NCI-H1105 treated with DMSO at 0.1 percent for 48 hours (cell line): ENCODE measurements at regions not wholly inside any gene's neighbourhood (a gene's known extent, or its start where the extent isn't known, plus 50 kb on each side); places are given as distances from the start of the nearest gene placed in this dataset.

Source experiments
- DNase-seq: peaks from one replicate; lab custom pipeline; 2025; lab: John Stamatoyannopoulos, UW

DNA sequence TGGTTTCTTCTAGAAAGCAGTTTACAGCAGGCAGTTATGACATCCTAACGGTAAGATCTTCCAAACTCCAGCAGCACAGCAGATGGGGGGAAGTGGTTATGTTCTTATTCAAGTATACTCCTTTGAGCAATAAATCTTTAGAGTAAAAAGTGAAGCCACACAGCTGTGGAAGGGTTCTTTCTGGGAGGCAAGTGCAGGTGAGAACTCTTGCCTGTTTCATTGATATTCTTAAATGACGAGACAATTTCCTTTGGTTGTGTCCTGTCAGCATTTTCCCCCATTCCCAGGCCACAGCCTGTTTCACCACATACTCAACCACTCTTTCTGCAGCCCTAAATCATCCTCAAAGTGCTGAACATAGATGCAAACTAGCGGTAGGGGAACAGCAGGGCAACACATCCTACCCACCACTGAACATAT is 207.3 kb upstream of the MTNR1B start:
- no peak for DNase-seq

DNA sequence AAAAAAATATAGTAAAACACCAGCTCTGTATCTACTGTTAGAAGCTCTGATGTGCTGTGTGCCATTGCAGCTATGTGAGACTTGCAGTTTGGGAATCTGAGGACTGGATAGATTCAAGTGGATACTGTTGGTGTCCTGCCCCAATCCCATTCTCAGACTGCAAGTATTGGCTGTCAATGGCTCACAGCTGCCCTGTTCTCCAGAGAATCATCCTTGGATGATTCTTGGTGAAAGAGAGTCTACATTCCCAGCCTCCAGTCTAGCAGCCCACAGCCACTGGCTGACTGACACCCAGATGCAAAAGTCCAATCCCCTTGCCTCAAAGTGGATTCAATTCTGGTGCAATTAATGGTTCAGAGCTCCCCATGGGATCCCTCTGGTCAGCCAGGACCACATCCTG is 206.1 kb upstream of the MTNR1B start:
- DNase-seq = no peak

DNA sequence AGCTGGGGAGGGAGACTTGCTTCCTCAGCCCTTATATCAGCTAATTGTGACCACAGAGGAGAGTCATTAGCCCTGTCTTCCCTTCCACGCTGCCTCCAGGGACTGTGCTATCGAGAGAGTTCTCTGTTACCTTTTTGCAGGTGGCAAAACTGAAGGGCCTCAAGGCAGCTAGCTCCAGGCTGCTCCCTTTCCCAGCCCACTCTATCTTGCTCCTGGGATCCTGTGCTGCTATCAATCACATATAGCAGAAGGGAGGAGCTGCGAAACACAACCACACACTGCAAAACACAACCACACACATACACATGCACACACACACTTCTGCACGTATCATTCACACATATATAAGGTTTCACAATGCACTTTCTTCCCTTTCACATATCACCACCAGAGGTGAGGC is 205.3 kb upstream of the MTNR1B start:
- DNase-seq = no peak

DNA sequence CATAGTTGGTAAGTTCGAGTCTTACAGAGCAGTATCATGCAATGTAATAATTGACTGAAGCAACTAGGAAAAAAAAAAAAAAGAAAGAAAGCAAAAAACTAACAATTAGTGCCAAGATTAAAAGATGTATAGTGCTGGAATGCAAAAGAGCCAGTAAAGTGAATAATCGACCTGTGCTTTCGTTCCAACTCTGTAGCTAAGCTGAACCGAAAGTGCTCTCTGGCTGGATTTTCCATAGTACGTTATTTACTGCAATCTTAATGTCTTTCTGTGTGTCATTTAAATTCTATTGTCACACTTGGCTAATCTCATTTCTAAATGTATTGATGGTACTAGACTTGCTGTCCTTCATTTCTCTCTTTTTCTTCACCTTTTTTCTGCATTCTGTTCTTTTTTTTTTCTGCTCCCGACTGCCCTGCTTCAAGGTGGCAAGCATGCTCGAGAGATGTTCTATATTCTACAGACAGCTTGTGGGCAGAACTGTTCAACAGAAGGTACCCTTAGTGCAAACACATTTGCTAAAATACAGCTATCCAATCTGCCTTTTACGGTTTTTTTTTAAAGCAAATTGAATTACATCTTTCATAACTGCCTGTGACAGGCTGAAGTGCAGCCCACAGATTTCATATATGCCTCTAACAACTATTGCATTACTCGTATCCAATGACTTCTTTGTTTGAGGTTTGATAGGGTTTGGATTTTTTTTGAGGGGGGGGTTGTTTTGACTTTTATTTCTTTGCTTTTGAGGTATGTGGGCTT is 204.2 kb upstream of the MTNR1B start:
- no peak for DNase-seq

DNA sequence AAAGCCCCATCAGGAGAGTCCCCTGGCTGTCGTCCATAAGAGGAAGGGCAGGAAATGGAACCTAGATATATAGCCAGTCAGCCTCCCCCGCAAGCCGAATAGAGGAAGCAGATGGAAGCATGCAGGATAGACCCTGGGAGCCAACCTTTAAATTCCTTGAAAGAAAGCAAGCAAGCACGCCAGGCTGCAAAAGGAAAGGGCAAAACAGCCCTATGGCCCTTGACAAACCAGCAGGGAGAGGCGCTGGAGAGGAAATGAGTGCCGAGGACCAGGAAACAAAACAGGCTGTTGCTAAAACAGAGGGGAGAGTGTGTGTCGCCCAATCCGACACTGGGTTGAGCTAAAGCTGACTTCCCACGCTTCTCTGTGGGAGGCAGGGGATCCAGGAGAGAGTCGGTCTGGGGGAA is 203.5 kb upstream of the MTNR1B start:
- no peak for DNase-seq

DNA sequence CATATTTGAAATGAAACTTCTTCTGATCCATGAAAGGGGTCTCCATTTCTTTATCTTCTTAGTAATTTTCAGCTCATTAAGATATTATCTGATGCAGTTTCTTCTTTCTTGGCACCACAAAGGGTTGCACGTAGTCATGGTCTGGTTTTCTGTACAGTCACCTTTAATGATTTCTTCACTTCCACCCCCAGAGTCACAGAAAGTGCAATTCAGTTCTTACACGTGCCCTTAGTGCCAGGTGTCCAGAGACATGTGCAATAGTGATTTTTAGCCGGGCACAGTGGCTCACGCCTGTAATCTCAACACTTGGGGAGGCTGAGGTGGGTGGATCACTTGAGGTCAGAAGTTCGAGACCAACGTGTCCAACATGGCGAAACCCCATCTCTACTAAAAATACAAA is 202.8 kb upstream of the MTNR1B start:
- DNase-seq = no peak

DNA sequence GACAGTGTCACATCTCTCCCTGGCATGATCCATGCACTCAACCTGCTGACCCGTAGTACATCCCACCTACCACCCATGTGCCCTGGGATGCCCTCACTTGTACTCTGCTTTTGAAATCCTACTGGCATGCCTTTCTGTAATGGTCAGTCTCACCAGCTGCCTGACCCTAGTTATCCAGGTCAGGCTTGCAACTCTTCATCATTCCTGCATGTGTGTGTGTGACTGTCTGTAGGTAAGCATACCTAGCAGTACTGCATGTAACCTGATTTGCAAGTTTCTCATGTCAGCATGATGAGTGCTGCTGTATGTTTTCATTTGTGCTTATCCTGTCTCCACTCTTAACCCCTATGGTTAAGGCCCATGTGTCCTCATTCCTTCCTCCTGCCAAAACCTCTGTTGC is 202.0 kb upstream of the MTNR1B start:
- no peak for DNase-seq

DNA sequence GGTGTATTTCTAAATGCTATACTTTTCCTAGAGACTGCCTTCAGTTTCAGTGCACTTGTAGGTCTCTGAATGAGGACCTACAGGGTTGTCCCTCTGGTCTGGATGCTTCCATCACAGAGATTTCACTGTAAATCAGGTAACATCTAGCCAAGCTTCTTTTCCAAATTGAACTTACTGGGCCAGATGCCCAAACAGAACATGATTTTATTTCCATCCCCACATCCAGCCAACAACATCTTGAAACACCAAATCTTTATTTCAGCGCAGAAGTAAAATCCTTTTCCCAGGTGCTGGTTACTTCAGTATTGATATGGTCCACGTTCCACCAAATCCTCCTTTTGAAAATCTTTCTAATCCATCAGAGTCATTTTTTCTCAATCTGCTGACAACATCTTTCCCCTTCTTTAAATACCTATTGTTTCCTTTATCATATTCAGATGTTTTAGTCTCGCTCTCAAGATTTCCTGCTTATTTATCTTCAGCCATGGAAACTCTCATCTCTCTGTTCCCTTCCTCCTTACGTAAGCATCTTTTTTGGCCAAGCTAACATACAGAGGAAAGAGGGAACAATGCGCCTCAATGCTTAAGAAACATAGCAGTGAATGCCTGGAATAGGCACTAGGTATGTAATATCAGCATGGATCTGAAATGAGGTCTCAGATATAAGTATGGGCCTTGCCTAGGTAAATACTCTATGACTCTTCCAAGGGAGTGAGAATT is 201.2 kb upstream of the MTNR1B start:
- DNase-seq = no peak

DNA sequence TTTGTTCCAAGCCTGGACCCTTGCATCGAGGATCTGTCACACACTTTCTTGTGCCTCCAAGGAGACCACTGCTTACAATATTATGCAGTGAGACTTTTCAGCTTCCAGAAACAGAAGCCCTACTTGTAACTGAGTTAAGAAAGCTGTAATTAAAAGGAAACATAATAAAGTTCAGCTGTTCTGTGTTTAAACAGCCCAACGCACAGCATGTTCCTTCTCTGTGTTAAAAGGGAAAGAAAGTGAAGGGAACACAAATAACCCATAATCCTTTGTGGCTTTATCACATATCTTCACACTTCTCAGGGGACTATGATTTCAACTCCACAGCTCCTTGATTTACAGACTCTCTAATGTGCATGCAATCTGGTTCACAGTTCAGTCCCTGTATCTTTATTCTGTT is 200.3 kb upstream of the MTNR1B start:
- no peak for DNase-seq

DNA sequence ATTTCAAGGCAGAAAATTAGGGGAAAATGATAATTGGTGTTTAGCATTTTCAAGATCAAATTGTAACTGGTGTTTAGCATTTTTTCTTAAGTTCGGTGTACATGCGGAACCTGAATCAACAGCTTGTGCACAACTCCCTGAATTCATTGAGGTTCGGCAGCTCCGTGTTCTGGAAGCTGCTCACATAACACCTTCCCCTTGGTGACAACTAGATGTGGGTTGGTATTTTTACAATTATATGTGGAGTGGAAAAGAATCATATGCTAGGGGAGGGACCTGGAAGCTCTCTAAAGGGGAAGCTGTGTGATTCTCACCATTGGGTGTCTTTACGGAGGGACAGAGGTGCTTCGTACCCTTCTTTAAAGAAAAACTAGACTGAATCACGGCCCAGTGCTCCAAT is 199.0 kb upstream of the MTNR1B start:
- DNase-seq = no peak

DNA sequence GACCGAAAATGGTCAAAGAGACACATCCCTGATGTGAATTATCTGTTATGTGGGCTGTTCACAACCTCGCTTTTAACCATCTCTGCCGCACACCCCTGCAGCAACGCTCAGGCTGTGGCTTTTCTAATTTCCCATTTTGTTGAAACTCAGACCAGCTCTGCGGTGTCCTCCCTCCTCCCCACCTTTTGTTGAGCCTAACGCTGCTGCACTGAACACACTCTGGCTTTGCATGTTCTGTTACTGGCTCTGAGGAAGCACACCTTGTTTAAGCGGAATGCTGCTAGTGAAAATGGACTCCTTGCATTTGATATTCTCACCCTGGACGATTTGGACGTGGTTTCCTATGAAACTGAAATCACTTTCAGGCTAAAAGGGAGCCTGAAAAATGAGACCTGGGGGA is 198.5 kb upstream of the MTNR1B start:
- no peak for DNase-seq

DNA sequence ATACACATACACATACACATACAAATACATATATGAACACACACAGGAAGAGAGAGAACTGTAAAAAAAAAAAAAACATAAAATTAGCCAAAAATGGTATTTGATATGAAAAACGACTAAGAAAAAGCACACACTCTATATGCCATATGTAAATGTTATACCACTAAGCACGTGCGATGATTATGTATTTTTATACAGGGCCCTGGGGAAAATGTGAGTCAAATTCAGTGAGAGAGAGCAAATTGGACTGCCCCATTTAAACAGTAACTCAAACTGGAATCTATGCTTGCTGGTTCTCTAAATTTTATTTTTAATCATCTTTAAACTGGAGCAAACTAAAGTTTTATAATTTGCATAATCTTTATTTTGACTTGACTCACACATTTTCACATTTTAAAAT is 197.8 kb upstream of the MTNR1B start:
- no peak for DNase-seq

DNA sequence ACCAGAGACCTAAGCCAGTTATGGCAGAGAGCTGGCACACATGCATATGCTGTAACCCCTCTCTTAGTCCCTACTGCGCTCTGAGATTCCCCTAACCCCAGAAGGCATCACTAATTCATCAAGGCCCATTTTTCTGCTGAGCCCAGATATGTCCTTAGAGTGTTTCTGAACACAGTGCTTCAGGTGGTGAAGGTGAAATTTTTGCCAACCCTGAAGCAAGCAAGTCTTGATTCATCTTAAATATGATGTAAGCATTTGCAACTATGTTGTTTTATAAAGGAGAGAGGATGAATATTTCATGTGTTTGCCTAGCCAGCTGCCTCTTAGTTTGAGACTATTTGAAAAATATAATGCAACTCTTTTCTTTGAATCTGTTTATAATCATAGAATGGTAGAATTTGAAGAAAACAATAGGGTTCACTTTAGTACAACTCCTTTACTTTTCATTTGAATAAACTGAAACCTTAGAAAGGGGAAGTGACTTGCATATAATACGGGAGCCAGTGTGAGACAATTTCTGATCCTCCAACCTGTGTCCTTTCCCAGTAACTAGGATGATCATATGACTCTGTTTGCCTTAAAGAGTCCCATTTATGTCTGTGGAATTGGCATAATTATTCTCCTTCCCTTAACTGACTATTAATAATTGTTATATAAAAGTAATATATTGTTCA is 194.3 kb upstream of the MTNR1B start:
- no peak for DNase-seq

DNA sequence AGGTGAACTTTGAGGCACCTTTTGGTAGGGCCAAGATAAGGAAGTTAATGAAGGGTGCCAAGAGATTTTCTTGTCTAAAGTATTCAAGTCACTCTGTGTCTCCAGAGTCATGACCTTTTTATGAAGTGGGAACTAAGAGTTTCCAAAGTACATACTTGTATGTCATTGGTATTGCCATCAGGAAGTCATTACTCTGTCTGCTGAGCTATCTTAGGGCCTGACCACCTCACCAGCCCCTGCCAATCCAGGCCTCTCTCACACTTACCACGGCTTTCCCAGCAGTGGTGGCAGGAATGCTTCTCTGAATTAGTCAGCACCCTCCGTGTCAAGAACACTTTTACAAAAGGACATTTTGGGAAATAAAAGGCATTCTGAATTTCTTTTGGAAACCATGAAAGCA is 192.8 kb upstream of the MTNR1B start:
- DNase-seq = no peak

DNA sequence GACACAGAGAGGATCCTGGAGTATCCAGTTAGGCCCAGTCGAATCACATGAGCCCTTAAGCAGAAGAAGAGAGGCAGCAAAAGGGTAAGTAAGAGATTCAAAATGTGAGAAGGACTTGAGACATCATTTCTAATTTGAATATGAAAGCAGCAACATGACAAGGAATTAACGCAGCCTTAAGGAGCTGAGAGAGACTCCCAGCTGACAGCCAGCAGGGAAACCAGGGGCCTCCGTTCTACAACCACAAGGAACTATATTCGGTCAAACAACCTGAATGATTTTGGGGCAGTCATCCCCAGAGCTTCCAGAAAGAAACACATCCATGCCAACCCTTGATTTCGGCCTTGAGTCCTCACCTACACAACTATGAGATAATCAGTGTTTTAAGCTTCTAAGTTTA is 189.7 kb upstream of the MTNR1B start:
- DNase-seq = no peak

DNA sequence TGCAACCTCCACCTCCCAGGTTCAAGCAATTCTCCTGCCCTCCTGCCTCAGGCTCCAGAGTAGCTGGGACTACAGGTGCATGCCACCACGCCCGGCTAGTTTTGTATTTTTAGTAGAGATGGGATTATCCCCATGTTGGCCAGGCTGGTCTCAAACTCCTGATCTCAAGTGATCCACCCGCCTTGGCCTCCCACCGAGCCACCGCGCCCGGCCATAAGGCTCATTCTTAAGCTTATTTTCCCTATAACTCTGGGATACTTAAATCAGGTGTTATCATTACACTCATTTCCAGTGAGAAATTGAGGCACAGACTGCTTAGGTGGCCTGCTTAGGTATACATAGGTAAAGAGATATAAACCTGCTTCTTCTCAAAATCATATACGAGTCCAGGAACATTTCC is 188.3 kb upstream of the MTNR1B start:
- no peak for DNase-seq

DNA sequence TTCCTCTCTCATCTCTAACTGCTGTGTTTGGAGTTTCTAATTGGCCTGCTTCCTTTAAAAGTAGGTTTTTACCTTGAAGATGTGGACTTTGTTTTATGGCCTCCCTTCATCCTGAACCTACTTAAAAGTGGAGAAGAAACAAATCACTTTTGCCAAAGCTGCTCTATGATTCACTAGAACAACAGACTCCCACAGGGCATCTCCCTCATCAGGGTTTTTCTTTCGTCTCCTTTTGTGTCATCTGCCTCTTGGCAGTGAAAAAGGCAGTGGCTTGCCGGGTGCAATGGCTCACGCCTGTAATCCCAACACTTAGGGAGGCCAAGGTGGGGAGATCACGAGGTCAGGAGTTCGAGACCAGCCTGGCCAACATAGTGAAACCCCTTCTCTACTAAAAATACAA is 186.6 kb upstream of the MTNR1B start:
- DNase-seq = no peak

DNA sequence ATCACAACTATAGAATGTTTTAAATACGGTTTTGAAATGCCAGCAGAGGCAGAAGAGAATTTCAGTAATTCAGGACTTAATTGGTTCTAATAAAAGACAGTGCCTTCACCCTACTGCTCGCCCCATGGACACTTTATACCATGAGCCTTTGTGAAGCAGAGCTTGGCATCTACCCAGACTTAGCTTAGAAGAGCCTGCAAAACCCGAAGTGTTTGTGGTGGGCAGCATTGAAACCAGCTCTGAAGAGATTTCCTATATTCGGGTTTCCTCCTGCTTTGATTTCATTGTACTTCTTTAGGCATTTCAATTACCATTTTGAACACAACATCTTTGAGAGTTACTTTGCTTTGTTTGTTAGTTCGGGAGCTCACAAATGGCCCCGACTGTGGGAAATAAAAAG is 185.1 kb upstream of the MTNR1B start:
- no peak for DNase-seq

DNA sequence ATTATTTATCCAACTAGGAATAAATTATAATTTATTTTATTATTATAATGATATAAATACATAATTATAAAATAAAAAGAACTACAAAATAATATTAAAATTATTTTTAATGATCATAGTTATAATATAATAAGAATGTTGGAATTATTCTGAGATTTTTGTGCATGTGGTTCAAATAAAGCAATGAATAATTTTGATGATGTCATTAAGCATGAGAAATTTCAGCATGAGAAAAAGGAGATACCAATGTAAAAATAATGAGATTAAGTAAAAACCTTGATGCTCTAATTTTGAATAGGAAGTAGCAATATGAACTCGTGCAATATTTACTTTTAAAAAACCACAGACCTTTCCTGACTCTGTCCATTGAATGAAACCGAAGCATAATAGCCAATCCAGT is 181.8 kb upstream of the MTNR1B start:
- no peak for DNase-seq

DNA sequence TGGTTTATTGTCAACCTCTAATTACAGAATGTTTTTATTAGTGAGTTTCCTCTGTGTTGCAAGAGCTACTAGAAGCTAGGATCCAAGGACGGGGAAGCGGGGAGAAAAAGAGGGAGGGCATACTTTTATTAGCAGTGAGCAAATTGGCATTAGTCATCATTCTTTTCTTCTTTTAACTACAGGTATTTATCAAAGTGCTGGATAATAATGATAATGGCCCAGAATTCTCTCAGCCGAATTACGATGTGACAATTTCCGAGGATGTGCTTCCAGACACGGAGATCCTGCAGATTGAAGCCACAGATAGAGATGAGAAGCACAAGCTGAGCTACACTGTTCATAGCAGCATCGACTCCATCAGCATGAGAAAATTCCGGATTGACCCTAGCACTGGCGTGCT is 179.7 kb upstream of the MTNR1B start:
- no peak for DNase-seq

DNA sequence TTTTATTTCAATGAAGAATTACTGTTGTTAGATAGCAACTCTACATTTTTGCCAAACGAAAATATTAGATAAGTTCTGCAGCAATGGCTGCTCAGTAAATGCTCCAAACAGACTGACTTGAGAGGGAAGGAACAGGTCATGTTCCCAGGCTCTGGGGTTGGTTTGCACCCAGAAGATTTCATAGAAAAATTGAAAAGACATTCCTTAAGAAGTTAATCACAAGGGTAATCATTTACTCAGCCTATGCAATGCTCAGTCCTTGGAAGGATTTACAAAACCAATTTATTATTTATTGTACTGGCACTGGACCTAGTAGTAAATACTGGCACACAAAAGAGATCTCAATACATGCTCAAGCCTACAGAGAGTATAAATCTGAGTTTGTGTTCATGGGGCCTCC is 179.1 kb upstream of the MTNR1B start:
- no peak for DNase-seq

DNA sequence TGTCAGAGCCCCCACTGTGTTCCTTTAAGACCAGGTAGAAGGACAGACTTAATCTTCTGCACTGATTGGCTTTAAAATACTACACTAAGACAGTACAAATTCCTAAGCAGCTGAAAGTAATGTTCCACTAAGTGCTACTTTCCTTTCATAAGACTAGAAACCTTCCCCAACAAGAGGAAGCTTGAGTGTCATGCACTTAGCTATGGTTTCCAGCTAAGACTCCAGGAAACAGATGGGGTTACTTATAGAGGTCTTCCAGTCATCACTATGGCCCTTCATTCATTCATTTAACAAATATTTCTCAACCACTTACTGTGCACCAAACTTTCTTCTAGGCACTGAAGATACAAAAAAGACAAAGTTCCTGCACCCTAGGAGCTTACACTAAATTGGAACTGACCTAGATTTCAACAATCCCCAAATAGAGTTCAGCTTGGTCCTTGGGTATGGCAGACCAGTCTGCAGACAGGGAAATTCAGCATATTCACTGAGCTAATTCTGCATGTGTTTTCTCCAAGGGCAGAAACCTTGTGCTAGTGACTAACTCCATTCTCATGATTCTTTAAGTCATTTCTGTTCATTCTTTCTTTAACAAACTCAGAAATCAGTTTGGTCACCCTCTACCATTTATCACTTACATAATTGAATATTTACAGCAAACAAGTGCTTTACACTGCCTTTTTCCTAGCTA is 178.4 kb upstream of the MTNR1B start:
- DNase-seq = no peak

DNA sequence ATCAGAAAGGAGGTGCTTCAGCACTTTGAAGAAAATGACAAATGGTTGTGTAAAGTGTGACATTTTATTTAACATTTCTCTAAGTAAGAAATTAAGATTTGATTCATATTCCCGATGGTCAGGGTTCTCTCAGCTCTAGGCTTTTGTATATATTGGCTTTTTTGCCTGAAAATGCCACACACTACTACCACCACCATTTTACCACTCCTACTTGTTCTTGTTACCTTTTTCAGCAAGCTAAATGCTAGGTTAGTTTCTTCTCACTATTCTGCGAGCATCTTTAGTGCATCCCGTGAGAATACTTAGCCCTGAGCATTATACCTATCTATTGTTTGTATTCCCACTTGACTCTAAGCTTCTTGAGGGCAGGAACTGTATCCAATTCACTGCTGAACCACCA is 177.6 kb upstream of the MTNR1B start:
- no peak for DNase-seq
